Embryonic facial prominence (tissue), 1 donor: ENCODE measurements at regions not wholly inside any gene's neighbourhood (a gene's known extent, or its start where the extent isn't known, plus 50 kb on each side); places are given as distances from the start of the nearest gene placed in this dataset.
"Not testable (repeated sequence)": the region's sequence is repeated elsewhere in the genome, so short reads cannot be mapped to it uniquely, and the experiment has no call there.

ENCODE experiments used
- DNase-seq: peaks from one replicate; pipeline ENCODE4 v3.0.0-alpha.2; 2016; ENCODE audit errors: extremely low spot score

DNA sequence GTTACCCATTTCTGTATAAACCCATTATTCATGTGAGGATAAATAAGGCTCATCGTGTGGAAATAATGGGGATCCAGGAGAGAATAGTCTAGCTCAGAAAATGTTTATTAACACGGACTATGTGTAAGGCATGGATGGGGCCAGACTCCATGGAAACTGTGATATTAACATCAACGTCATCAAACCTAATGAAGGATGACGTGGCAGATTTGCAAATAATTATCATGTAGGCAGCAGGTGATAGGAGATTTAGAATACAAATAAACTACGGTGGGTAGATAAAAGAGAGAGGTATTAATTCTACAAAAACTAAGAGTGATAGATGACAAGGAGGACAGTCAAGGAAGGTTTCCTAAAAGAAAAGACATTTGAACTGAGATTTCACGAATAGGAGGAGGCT, 592.2 kb downstream of the REEP3 start:
- no peak for DNase-seq

DNA sequence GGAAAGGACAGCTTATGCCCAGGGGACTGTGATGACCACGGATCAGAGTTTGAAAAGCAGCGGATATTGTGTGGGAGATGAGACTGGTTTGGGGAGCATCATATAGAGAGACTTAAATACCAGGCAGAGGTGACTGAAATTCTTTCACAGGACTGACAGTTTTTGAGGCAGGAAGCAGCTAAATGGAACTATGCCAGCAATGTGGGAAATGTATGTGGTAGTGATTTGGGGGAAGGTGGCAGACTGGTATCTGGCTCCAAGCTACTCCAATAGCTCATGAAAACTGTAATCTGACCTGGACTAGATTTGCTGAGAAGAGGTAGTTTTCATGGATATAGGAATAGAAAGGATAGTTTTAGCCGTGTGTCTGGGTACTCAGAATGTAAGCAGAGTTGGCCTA, 592.6 kb downstream of the REEP3 start:
- DNase-seq, result no peak

DNA sequence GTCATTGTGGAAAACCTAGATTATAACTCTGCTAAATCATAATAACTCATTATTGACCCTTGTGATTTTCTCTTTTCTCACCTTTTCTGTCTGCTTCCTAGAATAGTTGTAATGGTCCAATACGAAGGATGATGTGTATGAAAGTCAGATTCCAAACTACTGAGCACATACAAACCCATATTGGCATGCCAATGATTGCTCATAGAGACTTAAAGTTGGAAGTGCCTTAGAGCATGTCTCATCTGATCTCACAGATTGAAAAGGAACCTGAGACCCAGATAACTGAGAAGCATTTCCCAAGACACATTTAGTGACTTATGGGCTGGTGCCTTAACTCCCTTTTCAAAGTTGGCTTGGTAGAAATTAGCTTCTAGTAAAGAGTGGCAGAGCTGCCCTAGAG, 594.3 kb downstream of the REEP3 start:
- DNase-seq, result no peak

DNA sequence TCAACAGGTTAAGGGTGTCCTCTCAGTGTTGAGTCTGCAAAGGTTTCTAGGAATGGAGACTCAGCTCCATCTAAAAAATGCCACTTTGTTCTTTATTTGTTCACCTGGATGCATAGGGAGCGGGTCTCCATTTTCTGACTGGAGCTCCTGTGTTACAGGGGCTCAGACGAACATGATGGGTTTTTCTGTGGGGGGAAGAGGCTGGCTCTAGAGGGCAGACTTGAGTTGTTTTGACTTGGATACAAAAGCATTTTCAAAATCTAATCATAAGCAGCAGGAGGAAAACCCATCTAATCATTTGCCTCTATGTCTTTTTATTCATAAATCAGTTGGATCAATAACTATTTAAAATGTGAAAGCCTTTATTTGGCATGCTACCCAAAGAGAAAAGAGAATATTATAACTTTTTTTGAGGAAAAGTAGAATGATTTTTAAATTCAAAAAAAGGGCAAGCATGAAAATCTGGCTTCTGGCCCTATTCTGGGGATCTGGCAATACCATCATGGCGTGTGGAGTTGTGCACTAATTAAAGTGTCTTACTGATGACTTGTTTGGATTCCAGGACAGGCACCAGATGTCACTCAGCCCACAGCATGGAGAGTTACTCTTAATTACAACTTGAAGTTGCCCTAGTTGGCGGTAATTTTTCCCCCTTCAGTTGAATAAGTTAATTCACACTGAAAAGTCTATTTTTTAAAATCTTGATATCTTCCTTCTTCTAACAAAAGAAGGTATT, 594.9 kb downstream of the REEP3 start:
- DNase-seq, result no peak

DNA sequence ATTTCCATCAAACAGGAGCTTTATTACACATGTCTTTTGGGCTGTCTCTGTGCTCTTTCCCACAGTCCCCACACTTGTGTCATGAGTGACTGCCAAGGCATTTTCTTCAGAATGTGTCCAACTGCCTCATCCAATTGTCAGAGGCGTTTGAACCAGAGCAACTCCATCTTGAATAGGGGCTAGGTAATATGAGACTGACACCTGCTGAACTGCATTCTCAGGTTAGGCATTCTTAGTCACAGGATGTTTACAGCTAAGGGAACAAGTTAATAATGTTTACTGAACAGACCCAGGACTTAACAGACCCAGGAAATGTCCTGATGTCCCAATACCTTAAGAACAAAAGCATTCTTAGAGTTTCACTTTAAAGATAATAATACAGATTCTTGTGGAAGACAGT, 595.5 kb downstream of the REEP3 start:
- DNase-seq, result no peak

DNA sequence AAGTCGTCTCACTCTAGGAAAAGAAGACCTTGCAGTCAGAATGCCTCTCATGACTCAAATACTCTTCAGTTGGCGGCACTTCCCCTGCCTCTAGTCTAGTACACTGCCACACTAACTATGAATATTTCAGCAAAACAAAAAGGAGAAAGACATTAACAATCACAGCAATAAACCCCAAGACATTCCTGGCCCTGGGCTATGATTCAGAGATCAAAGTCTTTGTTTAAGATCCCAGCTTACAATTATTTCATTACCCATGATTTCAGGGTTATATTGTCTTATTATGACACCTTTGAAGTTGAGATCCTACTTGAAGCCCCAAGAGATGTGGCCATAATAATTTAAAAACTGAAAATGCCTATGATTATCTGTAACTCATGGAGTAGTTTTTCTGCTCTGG, 597.5 kb downstream of the REEP3 start:
- DNase-seq, result no peak

DNA sequence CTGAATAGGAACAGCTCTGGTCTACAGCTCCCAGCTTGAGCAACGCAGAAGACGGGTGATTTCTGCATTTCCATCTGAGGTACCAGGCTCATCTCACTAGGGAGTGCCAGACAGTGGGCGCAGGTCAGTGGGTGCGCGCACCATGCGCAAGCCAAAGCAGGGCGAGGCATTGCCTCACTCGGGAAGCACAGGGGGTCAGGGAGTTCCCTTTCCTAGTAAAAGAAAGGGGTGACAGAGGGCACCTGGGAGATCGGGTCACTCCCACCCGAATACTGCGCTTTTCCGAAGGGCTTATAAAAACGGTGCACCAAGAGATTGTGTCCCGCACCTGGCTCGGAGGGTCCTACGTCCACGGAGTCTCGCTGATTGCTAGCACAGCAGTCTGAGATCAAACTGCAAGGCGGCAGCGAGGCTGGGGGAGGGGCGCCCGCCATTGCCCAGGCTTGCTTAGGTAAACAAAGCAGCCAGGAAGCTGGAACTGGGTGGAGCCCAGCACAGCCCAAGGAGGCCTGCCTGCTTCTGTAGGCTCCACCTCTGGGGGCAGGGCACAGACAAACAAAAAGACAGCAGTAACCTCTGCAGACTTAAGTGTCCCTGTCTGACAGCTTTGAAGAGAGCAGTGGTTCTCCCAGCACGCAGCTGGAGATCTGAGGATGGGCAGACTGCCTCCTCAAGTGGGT, 599.2 kb downstream of the REEP3 start:
- not testable (repeated sequence) for DNase-seq

DNA sequence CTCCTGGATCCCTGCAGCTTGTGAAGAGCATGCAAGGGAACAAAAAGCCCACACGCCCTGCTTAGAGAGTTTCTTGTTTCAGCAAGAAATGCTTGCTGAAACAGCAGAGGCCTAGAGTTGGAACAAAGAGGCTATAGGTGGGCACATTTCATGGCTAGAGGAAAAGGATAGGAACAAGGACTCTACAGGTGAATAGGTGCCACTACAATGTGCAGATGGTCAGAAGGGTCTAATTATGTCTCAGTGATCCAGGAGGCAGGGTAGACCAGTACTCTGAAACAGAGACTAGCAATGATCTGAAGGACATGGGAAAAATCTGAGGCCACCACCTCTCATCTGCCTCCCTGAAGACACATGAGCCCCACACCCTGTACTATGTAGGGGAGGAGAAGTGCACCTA, 609.0 kb downstream of the REEP3 start:
- no peak for DNase-seq

DNA sequence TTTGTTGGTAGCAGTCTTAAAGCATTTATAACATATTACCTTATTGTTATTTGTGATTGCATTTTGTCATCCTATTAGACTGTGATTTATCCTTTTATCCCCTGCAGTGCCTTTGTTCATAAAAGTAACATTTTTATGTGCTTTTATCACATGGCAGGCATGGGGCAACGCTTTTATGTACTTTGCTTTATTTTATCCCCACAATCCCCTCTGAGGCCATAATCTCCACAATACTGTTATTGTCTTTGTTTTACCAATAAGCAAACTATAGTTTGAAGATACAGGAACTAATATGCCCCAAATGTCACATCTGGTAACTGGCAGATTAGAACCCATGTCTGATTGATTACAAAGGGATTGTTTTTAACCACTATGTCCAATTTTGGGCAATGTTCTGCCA, 613.5 kb downstream of the REEP3 start:
- no peak for DNase-seq

DNA sequence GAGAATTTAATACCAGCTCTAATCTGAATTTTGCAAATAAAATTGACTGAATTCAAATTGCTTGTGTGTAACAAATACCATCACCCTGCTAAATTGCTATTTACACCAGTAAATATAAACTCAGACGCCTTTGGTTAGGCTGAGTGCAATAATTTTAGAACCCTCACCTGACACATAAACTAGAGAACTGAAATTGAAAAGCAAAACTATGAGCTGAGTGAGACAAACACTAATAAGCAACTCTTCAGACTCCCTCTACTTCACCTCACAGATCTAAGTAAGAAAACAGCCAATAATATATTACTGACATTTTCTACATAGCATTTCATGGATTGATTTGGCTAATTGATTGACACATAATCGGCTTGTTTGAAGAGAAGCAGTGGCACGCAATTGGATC, 621.2 kb downstream of the REEP3 start:
- no peak for DNase-seq

DNA sequence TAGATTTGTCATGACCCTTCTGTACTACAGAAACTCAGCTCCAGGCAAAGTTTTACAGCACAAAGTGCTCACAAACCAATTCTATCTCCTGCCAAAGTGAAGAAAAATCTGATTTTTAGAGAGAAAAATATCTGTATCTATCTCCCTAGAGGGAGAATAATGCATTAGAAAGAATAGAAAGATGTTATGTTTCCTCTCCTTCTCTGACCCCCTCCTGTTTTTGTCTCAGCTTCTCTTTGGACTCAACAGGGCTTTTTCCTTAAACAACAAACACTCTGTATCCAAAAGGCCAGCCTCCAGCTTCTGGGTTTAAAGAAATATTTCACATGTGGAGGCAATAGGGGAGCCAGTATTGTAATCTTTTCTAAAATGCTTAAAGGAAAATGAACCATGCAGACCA, 627.4 kb downstream of the REEP3 start:
- DNase-seq, result no peak

DNA sequence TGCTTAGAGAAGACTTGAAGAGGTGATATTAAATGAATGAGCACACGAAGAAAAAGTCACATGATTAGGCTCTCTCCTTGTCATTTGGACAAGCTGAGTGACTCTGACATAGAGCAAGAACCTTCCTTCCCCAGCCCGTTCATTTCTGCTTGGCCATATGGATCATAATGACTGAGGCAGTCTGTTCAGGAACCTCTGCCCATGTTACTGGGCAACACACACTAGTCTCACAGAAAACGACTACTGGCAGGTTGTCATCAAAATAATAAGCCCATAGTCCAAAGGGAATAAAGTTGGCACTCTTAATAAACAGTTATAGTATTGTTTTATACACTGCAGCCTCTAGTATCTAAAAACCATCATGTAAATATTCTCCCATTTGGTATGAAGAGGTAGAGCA, 635.0 kb downstream of the REEP3 start:
- DNase-seq, result no peak

DNA sequence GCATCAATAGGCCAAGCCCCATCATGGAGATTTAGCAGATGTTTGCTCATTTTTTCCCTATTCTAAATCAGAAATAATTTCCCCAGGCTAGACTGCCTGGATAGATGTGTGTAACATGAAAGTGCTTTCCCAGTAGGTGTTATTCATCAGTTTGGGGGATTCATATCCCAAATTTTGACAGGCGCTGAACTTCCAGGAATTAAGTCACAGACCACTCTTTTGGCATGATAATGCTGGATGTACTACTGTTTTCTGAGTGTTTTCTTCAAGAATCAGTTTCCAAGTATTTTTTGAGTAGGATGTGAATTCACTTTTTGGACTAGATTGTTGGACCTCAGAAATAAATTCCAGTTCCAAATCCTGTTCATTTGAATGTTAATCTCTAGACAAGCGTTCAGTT, 637.4 kb downstream of the REEP3 start:
- DNase-seq, result no peak

DNA sequence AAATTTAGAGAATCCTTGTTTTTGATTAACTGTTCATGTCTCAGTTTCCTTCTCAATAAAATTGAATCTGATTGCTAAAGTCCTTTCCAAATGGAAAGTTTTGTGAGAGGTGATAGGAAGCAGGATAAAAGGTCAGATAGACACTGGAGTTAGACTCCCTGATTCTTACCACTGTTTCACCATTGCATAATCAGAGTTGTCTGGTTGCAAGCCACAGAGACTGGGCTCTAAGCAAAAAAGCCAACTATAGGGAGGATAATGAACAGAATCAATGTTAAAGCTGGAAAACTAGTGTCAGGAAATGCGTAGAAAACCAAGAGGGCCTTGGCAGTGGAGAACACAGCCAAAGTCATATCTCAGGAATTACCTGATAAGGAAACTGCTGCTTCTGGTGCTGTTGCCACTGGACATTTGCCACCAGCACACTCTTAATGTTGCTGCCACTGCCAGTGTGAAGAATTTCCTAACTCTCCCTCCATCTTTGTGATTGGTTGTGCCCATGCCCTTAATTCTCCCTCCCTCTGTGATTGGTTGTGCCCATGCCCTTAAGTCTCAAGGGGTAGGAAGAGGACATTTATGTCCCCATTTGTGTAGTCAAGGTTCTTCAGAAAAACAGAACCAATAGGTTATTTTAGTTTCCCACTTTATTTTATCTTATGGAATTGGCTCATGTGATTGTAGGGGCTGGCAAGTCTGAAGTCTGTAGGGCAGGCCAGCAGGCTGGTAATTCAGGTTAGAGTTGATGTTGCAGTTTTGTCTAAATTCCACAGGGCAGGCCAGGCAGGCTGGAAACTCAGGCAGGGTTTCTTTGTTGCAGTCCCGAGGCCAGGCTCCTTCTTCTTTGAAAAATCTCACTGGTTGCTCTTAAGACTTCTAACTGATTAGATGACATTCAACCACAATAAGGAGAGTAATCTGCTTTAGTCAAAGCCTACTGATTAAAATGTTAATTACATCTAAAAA, 639.0 kb downstream of the REEP3 start:
- DNase-seq, result no peak

DNA sequence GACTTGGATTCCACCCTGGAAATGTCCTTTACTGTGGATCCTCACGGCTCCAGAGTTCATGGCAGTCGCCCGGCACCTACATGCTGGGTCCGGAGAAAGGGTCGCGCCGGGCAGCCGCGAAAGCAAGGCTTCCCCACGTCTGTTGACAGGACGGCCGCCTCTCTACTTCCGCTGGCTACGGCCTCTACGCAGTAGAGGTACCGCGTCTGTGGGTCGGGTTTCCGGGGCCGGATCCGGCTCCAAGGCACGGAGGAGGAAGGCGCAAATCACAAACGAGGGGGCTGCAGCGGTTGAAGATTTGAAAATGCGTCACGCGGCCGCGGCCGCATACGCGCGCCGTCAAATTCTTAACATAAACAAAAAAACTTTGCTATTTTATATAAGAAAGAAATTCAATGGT, 649.6 kb downstream of the REEP3 start:
- no peak for DNase-seq

DNA sequence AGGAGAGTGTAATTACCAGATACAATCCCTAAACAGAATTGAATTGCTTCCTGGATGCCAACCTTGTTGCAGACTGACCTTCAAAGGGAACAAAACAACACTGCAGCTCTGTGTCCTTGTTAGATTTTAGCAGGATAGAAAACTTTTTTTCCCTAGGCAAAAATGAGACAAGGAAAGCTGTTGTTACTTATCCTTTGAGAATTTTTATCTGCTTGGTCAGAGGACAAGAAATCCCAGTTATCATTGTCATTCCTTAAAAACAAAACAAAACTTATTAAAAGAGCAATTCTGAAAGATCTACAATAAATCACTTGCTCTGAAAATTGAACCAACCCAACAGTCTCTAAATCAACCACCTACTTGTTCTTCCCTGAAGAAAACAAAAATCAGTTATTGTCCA, 652.6 kb downstream of the REEP3 start:
- no peak for DNase-seq

DNA sequence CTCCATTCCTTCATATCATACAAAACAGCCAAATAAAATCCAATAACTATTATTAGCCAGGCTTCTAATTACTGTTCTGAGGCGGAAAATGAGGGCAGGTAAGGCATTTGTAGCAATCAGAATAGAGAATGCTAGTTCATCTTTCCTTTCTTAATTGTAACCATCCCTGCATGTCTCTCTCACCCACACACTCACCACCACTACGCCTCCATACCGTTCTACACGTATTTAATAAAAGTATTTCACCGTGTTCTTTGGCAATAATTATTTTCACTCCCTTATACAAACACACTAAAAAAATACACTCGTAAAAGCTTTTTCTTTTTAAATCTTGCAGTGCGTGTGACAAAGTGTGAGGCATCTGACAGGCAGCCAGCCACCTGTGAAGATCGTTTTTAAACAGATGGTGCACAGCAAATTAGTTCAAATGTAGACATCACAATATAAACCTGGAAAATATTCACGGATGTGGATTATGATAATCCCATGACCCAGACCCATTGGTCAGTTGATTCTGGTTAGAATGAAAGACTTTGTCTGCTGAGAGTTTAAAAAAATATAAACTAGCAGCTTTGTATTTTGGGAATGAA, 653.6 kb downstream of the REEP3 start:
- no peak for DNase-seq

DNA sequence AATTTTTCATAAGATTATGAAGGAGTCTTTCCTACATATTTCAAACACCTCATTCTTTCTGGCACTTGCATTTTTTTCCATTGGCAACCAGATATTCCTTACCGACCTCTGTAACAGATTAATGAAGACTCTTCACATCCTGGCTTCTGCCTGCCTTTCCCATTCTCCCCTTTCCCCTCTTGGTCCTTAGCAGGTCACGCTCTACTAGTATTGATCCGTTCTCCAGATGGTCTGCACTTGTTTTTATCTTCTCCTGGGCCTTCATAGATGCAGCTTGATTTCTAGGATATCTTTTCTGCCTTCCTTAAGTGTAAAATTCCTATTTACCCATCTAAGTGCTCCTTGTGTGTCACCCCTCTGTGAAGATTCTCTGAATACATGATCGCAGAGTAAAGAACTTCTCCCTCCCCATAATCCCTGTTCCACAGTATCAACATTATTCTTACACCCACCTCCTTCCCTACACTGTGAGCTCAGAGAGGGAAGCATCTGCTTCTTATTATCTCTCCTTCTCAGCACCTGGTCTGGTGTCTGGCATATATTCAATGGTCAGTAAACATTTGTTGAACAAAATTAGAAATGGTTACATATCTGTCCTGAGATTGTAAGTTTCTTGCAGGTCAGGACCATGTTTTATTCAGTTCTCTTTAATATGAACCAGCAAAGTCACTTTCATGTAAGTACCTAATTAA, 654.2 kb downstream of the REEP3 start:
- DNase-seq, result no peak

DNA sequence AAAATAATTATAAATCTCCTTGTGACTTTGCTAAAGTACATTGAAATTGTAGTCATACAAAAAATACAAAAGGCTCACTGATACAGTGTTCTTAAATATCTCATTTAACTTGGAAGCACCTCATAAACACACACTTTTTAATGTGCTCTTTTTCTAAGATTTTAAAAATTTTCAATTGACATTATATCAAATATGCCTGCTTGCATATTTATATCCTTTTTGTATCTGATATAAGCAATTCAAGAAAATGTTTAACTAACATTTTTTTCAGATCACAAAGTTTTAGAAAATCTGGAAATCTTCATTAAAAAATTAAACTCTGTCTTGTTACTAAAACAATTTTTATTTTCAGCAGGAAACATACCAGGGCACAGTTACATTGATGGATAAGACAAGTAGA, 661.5 kb downstream of the REEP3 start:
- no peak for DNase-seq

DNA sequence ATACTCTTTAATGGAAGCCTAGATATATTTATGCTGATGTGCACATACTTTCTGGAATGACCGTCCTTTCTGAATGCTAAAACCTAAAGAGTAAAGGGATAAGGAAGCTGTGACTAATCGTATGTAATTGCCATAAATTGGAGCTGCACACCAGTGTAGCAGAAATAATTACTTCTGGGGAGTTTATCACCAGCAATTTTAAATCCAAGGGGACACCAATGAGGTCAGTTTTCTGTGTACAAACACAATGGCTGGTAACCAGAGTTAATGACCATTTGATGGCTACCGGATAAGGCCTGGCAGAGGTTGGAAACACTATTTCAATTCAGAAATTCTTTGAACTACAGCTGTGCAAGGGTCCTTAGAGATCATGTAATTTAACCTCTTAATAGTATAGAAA, 670.1 kb downstream of the REEP3 start:
- no peak for DNase-seq

DNA sequence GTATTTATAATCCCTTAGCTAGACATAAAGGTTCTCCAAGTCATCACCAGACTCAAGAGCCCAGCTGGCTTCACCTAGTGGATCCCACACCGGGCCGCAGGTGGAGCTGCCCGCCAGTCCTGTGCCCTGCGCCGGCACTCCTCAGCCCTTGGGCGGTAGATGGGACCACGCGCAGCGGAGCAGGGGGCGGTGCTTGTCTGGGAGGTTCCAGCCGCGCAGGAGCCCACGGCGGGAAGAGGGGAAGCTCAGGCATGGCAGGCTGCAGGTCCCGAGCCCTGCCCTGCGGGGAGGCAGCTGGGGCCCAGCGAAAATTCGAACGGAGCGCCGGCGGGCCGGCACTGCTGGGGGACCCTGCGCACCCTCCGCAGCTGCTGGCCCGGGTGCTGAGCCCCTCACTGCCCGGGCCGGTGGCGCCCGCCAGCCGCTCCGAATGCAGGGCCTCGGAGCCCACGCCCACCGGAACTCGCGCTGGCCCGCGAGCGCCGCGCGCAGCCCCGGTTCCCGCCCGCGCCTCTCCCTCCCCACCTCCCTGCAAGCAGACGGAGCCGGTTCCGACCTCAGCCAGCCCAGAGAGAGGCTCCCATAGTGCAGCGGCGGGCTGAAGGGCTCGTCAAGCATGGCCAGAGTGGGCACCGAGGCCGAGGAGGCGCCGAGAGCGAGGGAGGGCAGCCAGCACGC, 675.6 kb downstream of the REEP3 start:
- DNase-seq, result no peak
